D341Med (cell line): ENCODE measurements at regions not wholly inside any gene's neighbourhood (a gene's known extent, or its start where the extent isn't known, plus 50 kb on each side); places are given as distances from the start of the nearest gene placed in this dataset.
A peak's percentile ranks its signal among the peaks of the same experiment; 100 is the strongest.
"Not testable (repeated sequence)": the region's sequence is repeated elsewhere in the genome, so short reads cannot be mapped to it uniquely, and the experiment has no call there.

Source experiments
- DNase-seq: peaks from one replicate; pipeline ENCODE4 v3.0.0; 2012; ENCODE audit warnings: low spot score

DNA sequence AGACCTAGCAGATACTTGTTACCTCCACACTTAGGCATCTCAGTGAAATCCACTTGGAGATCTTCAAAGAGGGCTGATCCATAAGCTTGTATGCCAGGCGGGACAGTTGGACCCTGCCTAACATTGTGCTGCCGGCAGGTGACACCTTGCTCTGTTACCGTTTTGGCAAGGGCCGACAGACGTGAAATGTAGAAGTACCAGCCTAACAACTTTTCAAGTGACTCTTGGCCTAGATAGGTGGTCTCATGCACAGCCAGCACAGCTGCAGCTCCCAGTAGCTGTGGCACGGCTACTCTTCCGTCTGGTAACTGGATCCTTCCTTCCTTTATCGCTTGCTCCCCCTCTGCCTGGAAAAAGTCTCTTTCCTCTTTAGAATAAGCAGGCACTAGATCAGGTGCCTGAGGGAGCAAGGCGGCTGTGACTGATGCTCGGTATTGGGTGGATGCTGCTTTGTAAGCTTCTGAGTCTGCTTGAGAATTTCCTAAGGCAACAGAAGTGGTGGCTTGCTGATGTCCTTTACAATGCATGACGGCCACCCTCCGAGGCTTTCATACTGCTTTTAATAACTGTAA is 713.5 kb downstream of the AMY1C start:
- DNase-seq, result no peak

DNA sequence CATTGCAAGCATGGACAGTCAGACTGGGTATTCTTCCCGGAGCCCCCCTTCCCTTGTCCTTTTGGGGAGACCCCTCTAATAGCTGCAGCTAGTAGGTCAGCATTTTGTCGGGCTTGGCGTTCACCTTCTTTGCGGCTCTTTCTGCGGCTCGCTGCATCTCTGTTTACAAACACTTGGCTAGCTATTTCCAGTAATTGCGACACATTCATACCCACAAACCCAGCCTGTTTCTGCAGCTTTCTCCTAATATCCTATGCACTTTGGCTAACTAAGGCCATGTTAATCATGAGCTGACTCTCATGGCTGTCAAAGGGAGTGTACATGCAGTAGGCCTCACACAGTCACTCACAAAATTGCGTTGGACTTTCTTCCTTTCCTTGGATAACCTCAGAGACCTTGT is 716.4 kb downstream of the AMY1C start:
- DNase-seq, result no peak

DNA sequence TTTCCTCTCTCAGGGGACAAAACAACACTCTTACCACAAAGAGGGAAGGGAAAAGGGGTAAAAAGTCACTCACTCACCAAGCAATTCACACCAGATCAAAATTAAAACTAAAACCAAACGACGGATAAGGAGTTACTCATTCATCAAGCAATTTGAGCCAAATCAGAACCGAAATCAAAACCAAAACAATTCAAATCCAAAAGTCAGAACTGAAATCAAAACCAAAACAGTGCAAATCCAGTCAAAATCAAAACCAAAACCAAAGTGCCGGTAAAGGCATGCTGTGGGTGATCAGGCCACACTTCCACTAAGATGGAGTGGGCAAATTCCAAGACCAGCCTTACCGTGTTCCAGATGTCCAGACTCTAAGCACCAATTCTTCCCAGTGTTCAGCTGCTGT is 717.9 kb downstream of the AMY1C start:
- DNase-seq, result no peak

DNA sequence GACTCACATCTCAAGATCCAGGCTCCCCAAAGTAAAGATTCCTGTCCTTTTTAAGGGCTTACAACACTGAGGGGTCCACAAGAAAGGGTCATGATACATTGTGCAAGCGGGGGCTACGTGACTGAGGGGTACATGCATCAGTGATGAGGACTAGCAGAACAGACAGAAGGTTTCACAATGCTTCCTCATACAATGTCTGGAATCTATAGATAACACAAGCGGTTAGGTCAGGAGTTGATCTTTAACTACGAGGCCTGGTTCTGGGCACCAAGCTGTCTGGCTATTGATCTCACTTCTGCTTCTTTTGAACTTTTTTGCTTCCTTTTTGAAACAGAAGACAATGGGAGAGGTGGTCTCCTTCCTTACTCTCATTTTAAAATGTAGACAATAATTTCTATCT is 718.6 kb downstream of the AMY1C start:
- DNase-seq, result no peak

DNA sequence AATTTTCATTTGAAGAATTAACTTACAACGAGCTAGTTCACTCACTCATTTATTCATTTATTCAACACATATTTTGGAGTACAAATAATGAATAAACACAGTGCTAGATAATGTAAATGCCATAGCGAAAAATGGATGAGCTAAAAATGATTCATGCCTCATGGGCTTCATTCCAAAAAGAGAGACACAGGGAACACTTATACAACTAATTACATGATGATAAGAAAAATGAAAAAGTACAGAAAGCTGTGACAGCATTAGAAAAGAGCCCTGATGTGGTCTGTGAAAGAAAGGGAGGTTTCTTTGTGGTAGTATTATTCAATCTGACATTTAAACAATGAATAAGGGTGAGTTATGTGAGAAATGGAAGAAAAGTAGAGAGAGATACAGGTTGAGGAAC is 726.4 kb downstream of the AMY1C start:
- DNase-seq, result no peak

DNA sequence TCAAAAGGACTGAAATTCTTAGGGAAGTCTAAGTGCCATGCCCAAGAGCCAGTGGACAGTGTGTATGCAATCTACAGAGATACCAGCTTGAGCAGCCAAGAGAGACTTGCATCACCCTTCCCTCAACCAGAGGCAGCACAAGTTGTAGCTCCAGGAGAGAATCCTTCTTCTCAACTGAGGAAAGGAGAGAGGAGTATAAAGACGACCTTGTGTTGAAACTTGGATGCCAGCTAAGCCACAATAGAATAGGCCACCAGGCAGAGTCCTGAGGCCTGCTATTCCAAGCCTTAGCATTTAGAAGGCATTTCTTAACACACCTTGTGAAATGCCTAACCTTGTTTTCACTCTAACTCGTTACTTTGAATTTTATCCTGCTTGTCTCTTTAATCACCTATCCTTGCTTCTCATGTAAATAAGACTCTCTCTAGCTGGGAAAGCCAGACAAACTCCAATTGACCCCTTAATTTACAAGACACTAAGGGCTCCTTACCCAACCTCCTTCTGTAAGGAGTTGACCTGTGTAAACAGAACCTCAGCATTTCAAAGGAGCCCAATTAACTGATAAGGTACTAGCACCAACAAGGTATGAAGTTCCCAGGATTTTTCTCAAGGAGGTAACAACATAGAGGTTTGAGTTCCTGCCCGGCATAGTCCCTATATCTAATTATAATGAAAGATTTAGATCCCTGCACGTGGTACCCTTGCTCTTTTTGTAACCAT is 738.8 kb downstream of the AMY1C start:
- no peak for DNase-seq

DNA sequence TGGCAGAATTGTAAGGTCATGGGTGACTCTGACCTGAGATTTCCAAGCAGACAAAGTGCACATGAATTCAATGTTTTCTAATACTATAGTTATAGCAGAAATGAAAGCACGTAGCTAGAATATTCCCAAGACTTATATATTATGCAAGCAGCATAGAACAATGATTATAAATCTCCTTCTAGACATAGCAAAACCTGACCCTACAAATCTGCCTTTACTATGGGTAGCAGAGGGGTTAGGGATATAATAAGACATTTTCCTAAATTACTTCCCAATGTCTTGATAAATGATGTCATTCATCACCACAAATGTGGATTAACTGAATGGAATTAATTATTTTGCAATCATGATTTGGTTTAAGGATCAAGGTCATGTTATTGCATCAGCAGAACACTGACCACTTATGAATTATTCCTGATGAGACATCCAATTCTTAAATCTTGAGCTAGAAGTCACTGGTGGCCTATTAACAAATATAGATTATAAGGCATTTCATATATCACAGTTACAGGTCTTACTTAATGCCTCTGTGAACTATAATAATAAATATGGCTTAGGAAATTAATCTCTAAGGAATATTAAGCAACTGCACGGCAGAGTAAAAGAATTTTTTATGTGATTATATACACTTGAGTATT is 776.6 kb downstream of the AMY1C start:
- no peak for DNase-seq

DNA sequence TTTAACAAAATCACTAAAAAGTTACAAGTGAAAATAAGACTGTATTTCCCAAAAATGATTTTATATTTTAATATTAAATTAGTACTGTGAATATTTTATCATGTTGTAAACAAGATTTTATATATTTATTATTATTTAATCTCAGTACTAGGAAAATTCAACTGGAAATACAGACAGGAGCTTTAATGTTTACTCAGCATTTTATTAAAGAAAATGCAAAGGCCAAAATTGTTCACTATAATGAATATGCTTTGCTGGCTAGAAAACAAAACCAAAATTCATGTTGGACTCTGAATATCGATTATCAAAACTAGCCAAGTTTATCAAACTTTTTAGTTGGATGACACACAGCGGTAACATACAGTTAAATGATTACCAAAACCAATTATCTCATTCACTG is 782.3 kb downstream of the AMY1C start:
- DNase-seq, result no peak

DNA sequence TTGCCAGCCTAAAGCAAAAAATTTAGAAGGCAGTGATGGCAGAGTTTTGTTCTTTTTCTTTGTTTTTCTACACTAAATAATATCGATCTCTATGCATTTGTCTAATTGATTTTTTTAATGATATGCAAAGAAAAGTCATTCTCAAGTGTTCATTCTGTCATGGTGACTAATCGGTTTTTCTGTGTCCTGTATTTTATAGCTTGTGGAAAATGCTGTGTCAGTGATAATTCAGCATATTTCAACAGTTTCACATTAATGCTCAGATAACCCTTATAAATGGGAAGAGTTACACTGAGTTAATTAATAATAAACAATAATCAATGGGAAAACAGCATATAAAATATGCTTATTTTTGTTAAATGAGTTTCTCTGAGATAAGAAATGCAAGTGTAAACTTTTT is 824.9 kb downstream of the AMY1C start:
- DNase-seq, result no peak

DNA sequence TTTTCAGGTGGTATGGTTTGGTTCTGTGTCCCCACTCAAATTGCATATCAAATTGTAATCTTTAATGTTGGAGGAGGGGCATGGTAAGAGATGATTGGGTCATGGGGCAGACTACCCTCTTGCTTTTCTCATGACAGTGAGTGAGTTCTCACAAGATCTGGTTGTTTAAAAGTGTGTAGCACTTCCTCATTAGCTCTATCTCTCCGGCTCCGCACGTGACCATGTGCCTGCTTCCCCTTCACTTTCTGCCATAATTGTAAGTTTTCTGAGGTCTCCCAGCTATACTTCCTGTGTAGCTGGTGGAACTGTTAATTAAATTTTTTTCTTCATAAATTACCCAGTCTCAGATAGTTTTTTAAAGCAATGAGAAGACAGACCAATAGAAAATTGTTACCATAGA is 843.2 kb downstream of the AMY1C start:
- no peak for DNase-seq

DNA sequence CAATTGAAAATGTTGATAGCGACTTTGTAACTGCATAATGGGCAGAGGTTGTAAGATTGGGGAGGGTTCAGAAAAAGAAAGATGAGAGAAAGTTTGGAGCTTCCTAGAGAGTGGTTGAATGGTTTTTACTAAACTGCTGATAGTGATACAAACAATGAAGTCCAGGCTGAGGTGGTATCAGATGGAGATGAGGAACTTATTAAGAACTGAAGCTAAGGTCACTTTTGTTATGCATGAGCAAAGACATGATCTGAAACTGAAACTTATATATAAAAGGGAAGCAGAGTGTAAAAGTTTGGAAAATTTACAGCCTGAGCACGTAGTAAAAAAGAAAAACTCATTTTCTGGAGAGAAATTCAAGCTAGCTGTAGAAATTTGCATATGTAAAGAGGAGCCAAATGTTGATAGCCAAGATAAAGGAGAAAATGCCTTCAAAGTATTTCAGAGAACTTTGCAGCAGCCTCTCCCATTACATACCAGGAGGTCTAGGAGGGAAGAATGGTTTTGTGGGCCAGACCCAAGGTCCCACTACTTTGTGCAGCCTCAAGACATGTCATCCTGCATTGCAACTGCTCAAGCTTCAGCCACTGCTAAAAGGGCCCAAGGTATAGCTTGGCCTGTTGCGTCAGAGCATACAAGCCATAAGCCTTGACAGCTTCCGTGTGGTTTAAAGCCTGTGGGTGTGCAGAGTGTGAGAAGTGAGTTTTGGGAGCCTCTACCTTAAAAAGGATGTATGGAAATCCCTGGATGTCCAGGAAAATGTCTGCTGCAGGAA is 843.9 kb downstream of the AMY1C start:
- no peak for DNase-seq

DNA sequence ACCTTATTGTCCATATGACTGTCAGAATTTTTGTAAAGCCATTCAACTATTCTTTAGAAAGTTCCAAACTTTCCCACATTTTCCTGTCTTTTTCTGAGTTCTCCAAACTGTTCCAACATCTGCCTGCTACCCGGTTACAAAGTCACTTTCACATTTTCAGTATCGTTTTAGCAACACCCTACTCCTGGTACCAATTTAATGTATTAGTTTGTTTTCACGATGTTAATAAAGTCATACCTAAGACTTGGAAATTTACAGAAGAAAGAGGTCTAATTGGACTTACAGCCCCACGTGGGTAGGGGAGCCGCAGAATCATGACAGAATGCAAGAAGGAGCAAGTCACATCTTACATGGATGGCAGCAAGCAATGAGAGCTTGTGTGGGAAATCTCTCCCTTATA is 867.8 kb downstream of the AMY1C start:
- DNase-seq, result no peak

DNA sequence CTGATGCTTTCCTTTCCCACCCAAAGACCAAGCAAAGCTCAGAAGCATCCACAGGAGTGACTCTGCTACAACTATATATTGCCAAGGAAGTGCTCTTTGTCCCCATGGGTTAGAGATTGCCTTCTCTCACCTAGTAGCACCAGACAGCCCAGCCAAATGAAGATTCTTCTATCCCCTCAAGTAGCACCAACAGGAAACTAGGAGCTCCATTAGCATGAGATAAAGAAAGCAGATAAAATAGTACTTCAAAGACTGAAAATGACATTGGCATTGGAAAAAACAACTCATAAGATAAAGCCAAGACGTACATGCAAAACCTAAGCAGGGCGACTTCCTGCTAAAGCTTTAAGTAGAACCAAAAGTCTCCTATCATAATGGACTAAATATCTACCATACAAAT is 871.5 kb downstream of the AMY1C start:
- DNase-seq, result no peak

DNA sequence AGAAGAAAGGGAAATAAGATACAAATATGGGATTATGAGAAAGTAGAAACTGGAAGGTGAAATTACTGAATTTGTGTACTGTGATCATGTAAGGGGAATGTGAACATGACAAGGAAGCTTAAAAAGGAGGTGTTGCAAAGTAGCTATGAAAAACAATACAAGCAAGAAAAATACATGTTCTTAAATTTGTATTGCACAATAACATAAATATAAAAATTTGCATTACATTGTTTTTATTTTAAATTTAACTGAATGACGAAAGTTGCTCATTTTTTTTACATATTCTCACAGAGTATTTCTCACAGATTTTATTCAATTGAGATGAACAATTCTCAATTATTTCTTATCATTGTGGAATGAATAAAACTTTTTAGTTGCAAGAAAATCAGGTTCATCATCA is 874.8 kb downstream of the AMY1C start:
- no peak for DNase-seq

DNA sequence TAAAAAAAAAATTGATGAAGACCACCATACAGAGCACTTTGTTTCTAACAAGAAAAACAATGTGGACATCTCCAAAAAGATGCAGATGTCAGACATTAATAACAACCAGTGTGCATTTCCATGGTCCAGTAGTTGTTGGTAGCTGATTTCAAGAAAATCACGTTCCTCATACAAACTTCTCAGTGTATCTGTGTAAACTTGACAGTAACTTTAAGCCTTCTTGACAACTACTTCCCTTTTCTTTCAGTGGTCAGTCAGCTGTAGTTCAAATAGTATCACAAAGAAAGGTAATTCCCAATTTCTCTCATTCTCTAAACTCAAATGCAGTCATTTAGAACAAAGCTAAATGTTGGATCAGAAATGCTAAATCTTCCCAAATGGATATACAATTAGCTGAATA is 879.9 kb downstream of the AMY1C start:
- no peak for DNase-seq

DNA sequence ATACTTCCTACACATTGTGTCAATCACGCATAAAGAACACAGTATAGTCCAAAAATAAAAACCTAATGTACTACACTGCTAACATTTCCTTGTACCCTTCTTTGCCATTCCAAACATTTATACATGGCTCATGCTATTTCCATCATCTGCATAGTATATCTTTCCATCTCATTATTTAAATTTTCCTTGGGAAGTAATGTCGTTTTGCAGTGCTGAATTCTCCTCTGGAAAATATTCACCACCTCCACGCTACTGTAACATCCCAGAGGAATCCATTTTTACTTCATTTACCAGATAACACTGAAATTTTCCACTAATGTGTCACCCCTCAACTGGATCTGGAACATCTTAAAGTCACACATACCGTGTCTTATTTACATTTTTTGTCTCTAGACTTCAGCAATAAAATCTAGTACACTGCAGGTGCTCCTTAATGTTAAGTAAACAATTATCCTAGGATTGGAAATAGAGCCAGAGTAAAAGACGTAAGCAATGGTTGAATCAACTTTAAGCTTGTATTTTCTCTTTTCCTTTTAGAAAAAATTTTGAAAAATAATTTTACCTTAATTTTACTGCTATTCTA is 881.0 kb downstream of the AMY1C start:
- no peak for DNase-seq

DNA sequence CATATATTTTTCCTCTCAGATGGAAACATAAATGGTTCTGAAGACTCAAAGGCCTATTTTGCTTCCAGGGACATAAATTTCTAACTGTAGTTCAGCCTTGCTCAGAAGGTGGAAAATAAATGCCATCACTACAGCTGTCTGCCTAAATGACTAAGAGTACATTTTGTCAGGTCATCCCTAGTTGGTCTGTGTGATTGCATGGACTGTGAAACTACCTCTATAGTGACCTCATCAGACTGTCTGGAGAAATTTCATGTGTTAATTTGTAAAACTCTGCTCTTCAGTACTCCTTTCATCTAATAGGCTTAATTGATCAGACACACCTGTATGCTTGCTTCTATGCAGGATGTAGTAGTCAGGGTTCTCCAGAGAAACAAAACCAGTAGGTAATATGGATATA is 886.9 kb downstream of the AMY1C start:
- no peak for DNase-seq

DNA sequence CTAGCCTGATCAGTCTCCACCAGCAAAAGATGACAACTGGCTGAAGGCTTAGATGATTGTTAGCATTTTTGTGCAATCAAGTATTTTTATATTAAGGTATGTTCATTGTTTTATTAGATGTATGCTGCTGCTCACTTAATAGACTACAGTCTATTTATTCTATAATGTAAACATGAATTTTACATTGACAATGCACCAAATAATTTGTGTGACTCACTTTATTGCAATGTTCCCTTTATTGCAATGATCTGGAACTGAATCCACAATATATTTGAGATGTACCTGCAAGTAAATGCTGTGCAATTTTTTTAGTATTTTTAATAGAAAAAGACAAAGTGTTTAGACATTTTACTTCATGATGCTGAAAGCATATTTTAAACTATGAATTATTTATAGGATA is 896.5 kb downstream of the AMY1C start:
- no peak for DNase-seq

DNA sequence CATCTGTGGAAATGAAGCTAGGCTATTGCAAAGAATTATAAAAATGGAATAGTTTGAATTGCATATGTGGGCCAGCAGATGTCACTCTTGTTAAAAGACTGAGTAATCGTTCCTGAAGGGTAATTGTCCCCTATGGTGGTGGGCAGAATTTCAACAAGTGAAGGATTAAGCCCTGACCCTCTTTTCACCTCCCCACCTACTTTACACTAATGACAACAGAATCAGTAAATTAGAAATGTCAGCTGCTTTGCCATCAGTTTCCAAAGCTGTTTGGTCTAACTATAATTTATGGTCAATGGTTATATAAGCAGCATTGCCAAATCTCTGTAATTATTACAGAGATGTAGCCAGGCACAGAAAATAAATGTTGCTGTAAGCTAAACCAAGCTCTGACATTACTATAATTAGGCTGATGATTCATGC is 898.6 kb downstream of the AMY1C start:
- DNase-seq, result peak; percentile 33

DNA sequence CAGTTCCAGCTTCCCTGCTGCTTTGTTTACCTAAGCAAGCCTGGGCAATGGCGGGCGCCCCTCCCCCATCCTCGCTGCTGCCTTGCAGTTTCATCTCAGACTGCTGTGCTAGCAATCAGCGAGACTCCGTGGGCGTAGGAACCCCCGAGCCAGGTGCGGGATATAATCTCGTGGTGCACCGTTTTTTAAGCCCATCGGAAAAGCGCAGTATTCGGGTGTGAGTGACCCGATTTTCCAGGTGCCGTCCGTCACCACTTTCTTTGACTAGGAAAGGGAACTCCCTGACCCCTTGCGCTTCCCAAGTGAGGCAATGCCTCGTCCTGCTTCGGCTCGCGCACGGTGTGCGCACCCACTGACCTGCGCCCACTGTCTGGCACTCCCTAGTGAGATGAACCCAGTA is 914.7 kb downstream of the AMY1C start:
- not testable (repeated sequence) for DNase-seq

DNA sequence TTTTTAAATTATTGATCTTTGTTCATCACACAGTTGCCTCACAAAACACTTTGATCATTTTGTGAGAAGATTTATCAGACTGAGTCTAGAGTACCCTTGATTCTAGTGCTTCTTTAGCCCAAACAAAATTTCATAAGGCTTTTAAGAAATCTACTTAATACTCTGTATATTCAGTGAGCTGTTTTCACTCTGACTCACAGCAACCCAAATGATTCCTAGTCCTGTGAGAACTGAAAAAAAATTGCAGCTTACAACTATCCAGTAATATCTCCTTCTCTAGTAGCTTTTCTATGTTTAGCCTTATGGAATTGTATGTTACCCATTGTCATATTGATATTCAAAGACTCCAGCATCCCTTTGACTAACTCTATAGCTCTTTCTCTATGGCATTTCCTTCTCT is 915.6 kb downstream of the AMY1C start:
- no peak for DNase-seq

DNA sequence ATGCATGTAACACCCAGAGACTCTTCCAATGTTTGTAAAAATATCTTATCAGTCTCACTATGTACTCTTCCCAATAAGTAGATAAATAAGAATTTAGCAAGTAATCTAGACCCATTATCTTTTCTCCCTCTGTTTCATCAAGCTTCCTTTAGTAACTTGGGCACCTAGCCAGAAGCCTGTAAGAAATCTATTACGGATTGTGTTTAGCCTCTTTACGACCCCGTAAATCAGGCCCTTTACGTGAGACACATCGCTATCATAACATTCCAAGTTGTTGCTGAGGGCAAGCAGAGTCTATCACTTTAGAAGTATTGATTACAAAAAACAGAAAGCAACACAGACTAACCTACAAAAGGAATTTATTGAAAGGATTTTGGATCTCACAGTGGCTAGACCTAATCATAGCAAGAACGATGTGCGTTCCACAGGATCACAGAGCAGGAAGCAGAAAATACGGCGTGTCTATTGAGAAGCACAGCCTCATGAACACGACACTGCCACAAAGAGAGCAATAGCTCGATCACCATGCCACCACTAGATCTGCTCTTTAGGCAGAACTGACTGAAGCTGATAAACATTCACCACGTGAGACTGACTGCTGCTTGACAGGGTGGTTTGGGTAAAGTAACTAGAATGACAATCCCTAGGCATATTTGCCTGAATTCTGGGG is 922.1 kb downstream of the AMY1C start:
- no peak for DNase-seq
